ENCODE measurements at regions not wholly inside any gene's neighbourhood (a gene's known extent, or its start where the extent isn't known, plus 50 kb on each side); places are given as distances from the start of the nearest gene placed in this dataset.

DNA sequence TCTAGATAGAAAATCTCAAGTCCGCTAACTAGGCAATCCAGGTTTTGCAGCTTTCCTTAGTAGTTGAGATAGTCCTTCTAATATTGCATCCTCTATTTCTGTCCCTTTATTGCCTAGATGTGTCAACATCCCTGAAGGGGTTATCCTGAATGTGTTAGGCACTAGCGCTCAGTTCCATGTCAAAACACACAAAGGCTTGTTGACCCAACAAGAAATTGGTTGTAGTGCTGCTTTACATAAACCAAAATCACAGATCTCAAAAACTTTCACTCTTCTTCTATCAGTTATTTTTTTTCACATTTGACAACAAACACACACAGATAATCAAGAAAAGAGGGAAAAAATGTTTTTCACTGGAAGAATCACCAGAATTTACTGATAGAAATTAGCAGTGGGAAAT is 51.4 kb upstream of the SOX2 start:
- DNase-seq (ENCODE audit: low read depth in 4 of 4, low spot score in 1 of 4): no peak

GRCh38 chr3:181637456-181637855 is 74.3 kb upstream of the SOX2 start:
- no peak for DNase-seq (ENCODE audit: low read depth in 4 of 4, low spot score in 1 of 4)

DNA sequence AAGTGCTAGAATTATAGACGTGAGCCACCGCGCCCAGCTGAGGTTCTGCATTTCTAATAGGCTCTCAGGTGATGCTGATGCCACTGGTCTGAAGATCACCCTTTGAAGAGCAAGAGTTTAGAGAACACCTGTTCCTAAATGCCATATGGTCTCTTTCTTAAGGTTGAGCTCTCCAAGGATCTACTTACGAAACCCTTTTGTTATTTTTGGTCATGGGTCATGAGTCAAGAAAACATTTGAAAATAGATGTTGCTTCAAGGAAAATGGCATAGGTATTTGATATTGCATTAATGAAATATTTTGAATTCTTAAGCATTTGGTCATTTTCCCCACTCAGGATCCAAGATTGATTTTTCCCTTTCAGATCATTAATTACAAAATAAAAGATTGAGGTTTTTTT is 74.7 kb upstream of the SOX2 start:
- DNase-seq (ENCODE audit: low read depth in 4 of 4, low spot score in 1 of 4): no peak

DNA sequence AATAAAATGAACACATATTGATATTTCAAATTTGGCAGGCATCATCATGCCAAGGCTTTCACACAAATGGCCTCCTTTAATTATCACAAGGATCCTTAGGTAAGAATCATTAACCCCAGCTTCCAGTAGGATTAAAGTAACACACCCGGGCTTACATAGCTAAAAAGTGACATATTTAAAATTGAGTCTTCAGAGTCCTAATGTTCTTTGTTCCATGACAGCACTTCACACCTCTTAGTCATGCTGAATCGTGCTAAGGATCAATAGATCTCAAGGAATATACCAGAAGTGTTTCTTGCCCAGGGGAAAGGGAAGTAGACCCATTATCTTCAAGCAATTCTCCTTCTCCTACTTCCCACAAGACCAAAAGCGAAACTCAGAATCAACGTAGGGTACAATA is 76.6 kb upstream of the SOX2 start:
- DNase-seq (ENCODE audit: low read depth in 4 of 4, low spot score in 1 of 4): no peak

DNA sequence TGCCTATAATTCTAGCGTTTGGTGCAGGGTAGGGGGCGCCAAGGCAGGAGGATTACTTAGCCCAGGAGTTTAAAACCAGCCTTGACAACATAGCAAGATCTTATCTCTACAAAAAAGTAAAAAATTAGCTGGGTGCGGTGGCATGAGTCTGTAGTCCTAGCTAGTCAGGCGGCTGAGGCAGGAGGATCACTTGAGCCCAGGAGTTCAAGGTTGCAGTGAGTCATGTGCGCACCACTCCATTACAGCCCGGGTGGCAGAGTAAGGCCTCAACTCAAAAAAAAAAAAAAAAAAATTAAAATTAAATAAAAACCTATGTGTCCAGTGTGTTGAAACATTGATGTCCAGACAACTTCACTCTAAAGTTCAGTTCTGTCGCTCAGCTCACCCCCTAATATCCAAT is 78.2 kb upstream of the SOX2 start:
- no peak for DNase-seq (ENCODE audit: low read depth in 4 of 4, low spot score in 1 of 4)

DNA sequence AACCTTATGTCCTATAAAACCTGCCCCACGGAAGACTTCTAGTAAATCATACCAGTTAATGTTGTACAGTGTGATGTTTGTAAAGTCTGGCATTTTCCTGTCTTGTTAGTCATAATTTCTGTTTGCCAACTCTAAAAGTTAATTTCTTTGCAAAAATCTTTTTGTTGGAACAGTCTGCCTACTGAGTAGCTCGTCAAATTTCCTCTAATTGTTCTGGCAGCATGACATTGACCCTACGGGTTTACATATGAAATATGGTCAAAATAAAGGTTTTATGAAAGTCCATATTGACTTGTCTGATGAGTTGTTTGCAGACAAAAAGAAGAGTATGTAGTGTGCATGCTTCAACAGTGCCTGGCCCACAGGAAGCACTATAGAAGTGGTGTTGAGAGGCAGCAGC is 79.8 kb upstream of the SOX2 start:
- no peak for DNase-seq (ENCODE audit: low read depth in 4 of 4, low spot score in 1 of 4)

DNA sequence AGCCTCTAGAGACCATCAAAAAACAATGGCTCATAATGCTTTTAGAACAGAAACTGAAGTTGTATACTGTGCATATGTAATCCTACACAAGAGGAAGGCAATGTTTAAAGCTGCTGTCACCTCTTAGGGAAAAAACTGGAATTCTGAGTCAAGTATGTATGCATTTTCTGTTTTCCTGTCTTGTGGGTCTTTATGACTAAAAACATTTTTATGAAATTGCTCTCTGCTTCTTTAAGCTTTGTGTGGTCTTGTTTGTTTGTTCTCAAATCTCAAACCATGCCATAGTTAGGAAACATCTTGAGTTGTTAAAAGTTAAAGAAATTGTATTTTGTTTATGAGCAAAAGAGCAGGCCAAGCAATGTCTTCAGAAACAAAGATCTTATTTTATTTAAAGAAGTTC is 80.9 kb upstream of the SOX2 start:
- DNase-seq (ENCODE audit: low read depth in 4 of 4, low spot score in 1 of 4): no peak

DNA sequence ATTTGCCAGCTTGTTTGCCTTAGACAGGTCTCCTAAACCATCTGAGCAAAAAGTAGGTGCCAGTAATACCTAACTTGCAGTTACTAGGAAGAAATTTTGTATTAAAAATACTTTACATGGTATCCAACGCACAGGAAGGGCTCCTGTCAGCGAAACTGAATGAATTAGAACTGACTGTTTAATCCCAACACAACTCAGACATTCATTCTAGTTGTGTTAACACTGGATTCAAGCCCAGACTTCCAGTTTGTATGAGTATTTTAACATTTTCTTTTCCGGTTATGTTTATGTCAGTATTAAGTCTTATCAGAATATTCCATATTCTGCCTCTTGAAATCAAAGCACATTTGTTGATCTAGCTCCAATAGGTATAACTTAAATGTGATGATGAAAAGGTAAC is 82.0 kb upstream of the SOX2 start:
- no peak for DNase-seq (ENCODE audit: low read depth in 4 of 4, low spot score in 1 of 4)

DNA sequence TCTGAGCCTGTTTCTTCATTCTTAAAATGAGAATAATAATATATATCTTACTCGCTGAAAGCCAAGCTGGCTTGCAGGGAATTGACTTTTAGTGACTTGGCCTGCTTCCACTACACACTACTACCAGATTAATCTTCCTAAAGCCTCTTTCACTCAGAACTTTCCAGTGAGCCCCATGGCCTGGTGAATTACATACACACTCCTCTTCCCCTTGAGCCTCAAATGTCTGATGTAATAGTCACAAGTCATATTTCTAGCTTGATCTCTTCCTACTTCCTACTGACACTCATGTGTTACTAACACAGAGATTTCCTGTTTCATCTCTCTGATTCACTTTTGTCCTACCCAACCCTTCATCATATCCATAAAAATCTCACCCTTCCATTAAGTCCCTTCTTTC is 82.7 kb upstream of the SOX2 start:
- no peak for DNase-seq (ENCODE audit: low read depth in 4 of 4, low spot score in 1 of 4)

GRCh38 chr3:181628384-181628783 is 83.3 kb upstream of the SOX2 start:
- DNase-seq (ENCODE audit: low read depth in 4 of 4, low spot score in 1 of 4): no peak

DNA sequence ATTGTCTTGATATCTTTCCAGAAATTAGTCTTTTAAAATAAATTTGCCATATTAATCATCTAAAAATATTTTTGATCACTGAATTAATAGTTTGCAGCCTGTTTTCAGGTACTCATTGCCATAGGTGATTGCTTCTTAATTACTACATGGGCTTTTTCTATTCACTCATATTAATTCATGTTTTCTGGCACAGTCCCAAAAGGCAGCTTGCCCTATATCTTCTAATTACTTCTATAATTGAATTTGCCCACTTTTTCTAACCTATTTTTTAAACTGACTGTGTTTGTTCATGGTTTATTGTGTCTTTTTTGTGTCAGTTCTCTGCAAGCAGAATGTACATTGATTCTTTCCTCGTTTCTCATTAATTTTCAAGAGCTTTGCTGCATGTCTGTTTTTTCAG is 85.7 kb upstream of the SOX2 start:
- DNase-seq (ENCODE audit: low read depth in 4 of 4, low spot score in 1 of 4): no peak

GRCh38 chr3:181623924-181624694 is 87.6 kb upstream of the SOX2 start:
- DNase-seq (ENCODE audit: low read depth in 4 of 4, low spot score in 1 of 4): no peak

DNA sequence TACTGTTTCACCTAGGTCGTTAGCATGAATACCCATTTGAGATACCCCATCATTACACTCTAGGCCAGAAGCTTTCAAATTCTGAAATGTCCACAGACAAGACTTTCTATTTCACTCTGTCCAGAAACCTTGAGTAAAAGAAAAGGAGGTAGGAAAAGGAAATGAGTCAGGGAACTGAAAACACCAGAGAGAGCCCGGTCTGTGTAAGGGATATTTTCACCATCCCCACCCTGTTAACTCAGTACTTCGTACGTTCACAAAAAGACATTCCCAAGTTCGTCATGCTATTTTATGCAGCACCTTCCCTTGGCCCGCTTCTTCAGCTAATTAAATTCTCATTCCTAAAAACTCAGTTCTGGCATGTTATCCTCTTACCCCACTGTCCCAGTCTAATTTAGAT is 89.4 kb upstream of the SOX2 start:
- DNase-seq (ENCODE audit: low read depth in 4 of 4, low spot score in 1 of 4): no peak

GRCh38 chr3:181619897-181620296 is 91.8 kb upstream of the SOX2 start:
- no peak for DNase-seq (ENCODE audit: low read depth in 4 of 4, low spot score in 1 of 4)

GRCh38 chr3:181618260-181618659 is 93.5 kb upstream of the SOX2 start:
- no peak for DNase-seq (ENCODE audit: low read depth in 4 of 4, low spot score in 1 of 4)

DNA sequence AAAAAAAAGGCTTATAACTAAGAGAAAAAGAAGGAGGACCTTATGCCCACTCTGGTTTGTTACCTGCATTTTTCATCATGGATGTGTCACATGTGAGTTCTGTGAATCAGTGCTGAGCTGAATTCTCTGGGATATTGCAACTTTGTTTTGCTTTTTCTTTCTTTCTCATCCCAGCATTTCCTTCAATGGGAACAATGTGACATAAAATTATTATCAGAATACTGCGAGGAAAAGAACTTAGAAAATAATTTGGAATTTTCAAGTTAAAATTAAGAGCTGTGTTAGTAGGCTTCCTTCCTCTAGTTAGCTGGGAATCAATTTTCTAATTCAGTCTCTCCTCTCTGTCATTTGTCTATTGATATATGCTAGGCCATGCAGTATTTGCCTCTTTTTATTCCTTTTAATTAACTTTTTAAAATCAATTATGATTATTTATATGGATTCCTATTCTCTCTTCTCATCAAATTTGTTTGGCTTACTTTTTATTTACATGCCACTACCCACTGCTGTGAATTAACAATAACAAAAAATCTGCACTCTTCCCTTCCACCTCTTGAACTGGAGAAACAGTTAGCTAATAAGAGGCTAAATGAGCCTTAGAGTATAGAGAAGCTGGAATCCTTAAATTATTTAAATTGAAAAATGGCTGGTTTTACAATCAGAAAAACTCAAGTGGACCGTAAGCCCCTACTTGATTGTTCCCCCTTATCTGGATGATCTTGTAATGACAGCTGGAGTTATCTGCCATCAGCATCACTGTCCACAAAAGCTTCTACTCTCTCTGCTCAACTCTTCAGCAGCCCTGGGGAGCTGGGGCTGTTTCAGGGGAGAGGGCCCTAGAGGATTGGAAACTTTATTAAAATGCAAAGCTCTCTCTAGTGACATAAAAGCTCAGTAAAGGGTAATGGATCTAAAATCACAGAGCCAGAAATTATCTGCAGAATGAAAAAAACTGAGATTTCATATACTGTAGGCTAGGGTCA is 95.3 kb upstream of the SOX2 start:
- no peak for DNase-seq (ENCODE audit: low read depth in 4 of 4, low spot score in 1 of 4)

DNA sequence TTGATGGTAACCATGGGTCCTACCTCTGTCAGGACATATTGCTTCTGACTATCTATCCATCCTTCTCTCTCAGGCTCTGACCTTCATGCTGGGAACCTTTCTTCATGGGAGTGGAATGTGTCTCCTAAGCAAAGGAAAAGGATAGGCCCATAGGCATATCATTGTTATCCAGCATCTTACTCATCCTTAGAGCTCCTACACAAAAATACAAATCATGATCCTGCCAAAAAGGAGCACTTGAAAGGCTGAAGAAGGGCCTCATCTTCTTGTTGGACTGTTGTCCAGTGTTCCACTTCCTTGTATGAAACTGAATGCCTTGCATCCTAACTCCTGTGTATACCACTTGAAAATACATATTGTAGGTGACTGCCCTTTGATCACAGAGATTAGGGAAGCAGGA is 96.1 kb upstream of the SOX2 start:
- DNase-seq (ENCODE audit: low read depth in 4 of 4, low spot score in 1 of 4): no peak

- no peak for DNase-seq (ENCODE audit: low read depth in 4 of 4, low spot score in 1 of 4)
Observed at GRCh38 chr3:181614878-181615277, 96.8 kb upstream of the SOX2 start.

- no peak for DNase-seq (ENCODE audit: low read depth in 4 of 4, low spot score in 1 of 4)
Observed at GRCh38 chr3:181613813-181614212, 97.9 kb upstream of the SOX2 start.

DNA sequence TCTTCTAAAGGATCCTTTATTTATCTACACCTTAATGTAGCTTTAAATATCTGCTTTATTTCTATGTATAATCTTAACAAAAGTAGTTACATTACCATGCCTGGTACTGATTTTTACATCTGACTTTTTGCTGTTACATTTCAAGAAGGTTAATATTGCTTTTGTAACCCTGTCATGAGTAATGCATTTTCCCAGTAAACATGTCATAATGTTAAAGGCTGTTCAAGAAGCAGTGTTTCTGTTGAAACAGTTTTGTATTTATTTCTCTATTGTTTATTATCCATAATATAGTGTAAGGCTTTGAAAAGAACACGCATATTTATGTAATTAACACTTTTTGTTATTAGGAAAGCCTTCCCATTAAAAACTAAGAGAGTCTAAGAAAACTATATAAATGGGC is 98.5 kb upstream of the SOX2 start:
- DNase-seq (ENCODE audit: low read depth in 4 of 4, low spot score in 1 of 4): no peak

- DNase-seq (ENCODE audit: low read depth in 4 of 4, low spot score in 1 of 4): no peak
Observed at GRCh38 chr3:181610973-181611265, 100.8 kb upstream of the SOX2 start.

DNA sequence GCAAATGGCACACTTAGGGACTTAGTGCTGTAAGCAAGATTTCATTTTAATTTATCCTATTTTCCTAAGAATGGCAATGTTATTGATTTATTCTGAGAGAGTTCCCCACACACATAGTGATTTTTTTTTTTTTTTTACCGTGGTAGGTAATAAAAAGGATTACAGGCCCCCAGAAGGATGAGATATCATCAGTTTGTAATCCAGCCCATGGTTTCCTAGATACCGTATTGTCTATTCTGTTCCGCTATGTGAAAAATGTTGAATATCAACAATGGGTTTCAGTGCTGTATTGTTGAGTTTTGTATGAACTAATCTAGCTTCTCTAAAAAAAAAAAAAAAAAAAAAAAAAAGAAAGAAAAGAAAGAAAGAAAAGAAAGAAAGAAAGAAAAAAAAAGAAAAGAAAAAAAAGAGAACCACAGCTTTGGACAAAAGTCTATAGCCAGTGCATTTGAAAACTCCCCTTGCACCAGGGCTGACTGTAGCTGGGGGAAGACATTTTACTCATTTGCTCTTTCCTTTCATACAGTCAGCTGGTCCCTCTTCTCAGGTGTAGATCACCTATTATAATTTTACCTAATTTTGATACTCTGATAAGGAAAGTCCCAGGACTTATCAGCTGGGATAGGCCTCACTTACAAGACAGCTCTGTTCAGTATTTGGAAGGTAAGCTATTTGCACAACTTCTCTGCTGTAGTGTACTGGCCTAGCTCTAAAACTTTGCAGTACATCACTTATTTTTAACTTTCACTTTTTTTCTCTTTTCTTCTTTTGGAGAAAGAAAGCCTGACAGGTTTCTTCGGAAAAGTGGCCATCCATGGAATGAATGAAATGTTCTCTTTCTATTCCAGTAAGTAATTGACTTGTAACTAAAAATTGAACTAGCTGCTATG is 101.4 kb upstream of the SOX2 start:
- no peak for DNase-seq (ENCODE audit: low read depth in 4 of 4, low spot score in 1 of 4)
